Keratinocyte (primary cell): ENCODE measurements at regions not wholly inside any gene's neighbourhood (a gene's known extent, or its start where the extent isn't known, plus 50 kb on each side); places are given as distances from the start of the nearest gene placed in this dataset.

Experiments
- DNase-seq: peaks from one replicate; pipeline ENCODE4 v3.0.0-alpha.2; 2011; ENCODE audit warnings: low read depth, missing footprints, low spot score
- FAIRE-seq: peaks from 2 replicates; lab custom pipeline; 2011; peaks lifted over from hg19 to GRCh38; lab: Jason Lieb, UNC
- H2AFZ ChIP-seq: 2 replicates; pipeline ENCODE4 v1.6.0; 2012; ENCODE audit warnings: low read length, control low read depth, inconsistent platforms; ENCODE audit not compliant: control insufficient read depth
- H3K27ac ChIP-seq: 2 replicates; pipeline ENCODE4 v1.5.1; 2011; ENCODE audit warnings: low read length; ENCODE audit not compliant: control insufficient read depth, insufficient read depth
- H3K27me3 ChIP-seq: 3 replicates; pipeline ENCODE4 v1.6.0; 2011; ENCODE audit warnings: low read length; ENCODE audit not compliant: control insufficient read depth, insufficient read depth; ENCODE audit errors: extremely low read depth
- H3K36me3 ChIP-seq, 2 experiments: 2 replicates in 1 of 2; 3 replicates in 1 of 2; pipeline ENCODE4 v1.5.1; 2011; ENCODE audit warnings: low read length in 2 of 2, mild to moderate bottlenecking in 1 of 2; ENCODE audit not compliant: control insufficient read depth in 2 of 2, insufficient read depth in 2 of 2; ENCODE audit errors: extremely low read depth in 1 of 2
- H3K4me1 ChIP-seq: 3 replicates; pipeline ENCODE4 v1.5.1; 2011; ENCODE audit warnings: low read length; ENCODE audit not compliant: control insufficient read depth, insufficient read depth; ENCODE audit errors: extremely low read depth
- H3K4me2 ChIP-seq: 3 replicates; pipeline ENCODE4 v1.6.0; 2011; ENCODE audit warnings: low read depth, low read length; ENCODE audit not compliant: control insufficient read depth, insufficient read depth; ENCODE audit errors: extremely low read depth
- H3K4me3 ChIP-seq, 3 experiments: fragments of 200-600 bp in 1 of 3; sonication (generic) in 1 of 3; 2 replicates in 2 of 3; 3 replicates in 1 of 3; pipeline ENCODE4 v1.5.1; 2011 to 2016; ENCODE audit warnings: low read length in 3 of 3, mild to moderate bottlenecking in 3 of 3, control low read depth in 2 of 3, inconsistent platforms in 1 of 3, low read depth in 1 of 3, mixed read lengths in 1 of 3, mixed run types in 1 of 3, moderate library complexity in 1 of 3; ENCODE audit not compliant: control insufficient read depth in 2 of 3, insufficient read depth in 2 of 3; ENCODE audit errors: extremely low read depth in 1 of 3
- H3K79me2 ChIP-seq: 2 replicates; pipeline ENCODE4 v1.6.0; 2012; ENCODE audit warnings: low read length; ENCODE audit not compliant: control insufficient read depth, insufficient read depth
- H3K9ac ChIP-seq: 3 replicates; pipeline ENCODE4 v1.6.0; 2011; ENCODE audit warnings: low read length; ENCODE audit not compliant: control insufficient read depth, insufficient read depth; ENCODE audit errors: extremely low read depth
- H3K9me1 ChIP-seq: 3 replicates; pipeline ENCODE4 v1.6.0; 2011; ENCODE audit warnings: low read length; ENCODE audit not compliant: control insufficient read depth, insufficient read depth; ENCODE audit errors: extremely low read depth
- H3K9me3 ChIP-seq: 2 replicates; pipeline ENCODE4 v1.5.1; 2012; ENCODE audit warnings: low read depth, low read length; ENCODE audit not compliant: control insufficient read depth
- H4K20me1 ChIP-seq: 3 replicates; pipeline ENCODE4 v1.6.0; 2011; ENCODE audit warnings: low read length; ENCODE audit not compliant: control insufficient read depth, insufficient read depth; ENCODE audit errors: extremely low read depth
- CTCF ChIP-seq, 3 experiments: IDR thresholded peaks in 1 of 3; conservative IDR thresholded peaks in 1 of 3; optimal IDR thresholded peaks in 1 of 3; 2 replicates in 2 of 3; 3 replicates in 1 of 3; pipeline versions ENCODE3 to v1.5.1; 2011; ENCODE audit warnings: low read length in 3 of 3, mild to moderate bottlenecking in 3 of 3, moderate library complexity in 2 of 3, control low read depth in 1 of 3, inconsistent platforms in 1 of 3; ENCODE audit not compliant: insufficient read depth in 2 of 3; ENCODE audit errors: extremely low read depth in 1 of 3
- EZH2 ChIP-seq: IDR thresholded peaks from one replicate; pipeline ENCODE4 v1.6.1; 2012; ENCODE audit warnings: inconsistent platforms, mild to moderate bottlenecking, low read length, moderate library complexity
- dilution Hi-C: fragments of 300-500 bp; cut with MboI; formaldehyde crosslinking; loops from one replicate; pipeline ENCODE4 v1.7.0; 2020; ENCODE audit warnings: low sequenced_read_pairs; ENCODE audit not compliant: extremely low pct_ligation_motif_present

DNA sequence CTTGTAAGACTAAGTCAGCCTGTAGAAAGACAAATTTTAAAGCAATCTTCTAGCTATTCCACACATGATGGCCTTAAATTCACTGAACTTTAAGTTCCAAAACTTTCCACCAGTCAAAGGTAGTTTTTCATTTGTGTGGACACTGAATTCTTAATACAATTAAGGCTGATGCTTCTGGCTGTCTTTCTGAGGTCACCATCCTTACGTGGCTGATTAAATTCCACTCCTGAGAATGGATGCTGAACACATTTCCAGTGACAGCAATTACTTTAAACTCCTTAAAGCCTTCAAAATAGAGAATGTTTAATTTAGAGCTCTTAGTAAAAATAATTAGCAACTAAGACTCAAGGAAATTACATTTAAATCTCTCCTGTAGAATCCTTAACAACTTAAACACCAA is 142.6 kb upstream of the COL1A2 start:
- dilution Hi-C loops, result no loop called here
- no peak for DNase-seq

GRCh38 chr7:94252971-94253370 is 141.7 kb upstream of the COL1A2 start:
- Histone ChIP-seq H3K79me2 (no peaks in the 10 kb centered on the region), H3K27me3 (peaks cover 6% of the 10 kb centered on the region), H3K27ac (no peak overlapping the region), H3K36me3 (no peaks in the 10 kb centered on the region), H3K9ac (no peak overlapping the region), H3K4me2 (no peak overlapping the region), H3K4me1 (no peaks in the 10 kb centered on the region), H4K20me1 (no peaks in the 10 kb centered on the region), H3K9me3 (no peaks in the 10 kb centered on the region), H3K9me1 (no peaks in the 10 kb centered on the region), H2AFZ (no peak overlapping the region), H3K4me3 (no peak overlapping the region)
- no peak for TF ChIP-seq EZH2
- FAIRE-seq (no peak), DNase-seq (no peak)
- dilution Hi-C loops, result no loop called here

More for the DNA sequence above, 142.6 kb upstream of the COL1A2 start:
- Histone ChIP-seq H3K9me1 (no peaks in the 10 kb centered on the region), H3K9me3 (no peaks in the 10 kb centered on the region), H3K4me1 (no peaks in the 10 kb centered on the region), H3K4me2 (no peak overlapping the region), H3K27me3 (peaks cover 3% of the 10 kb centered on the region), H3K36me3 (no peaks in the 10 kb centered on the region), H3K9ac (no peak overlapping the region), H2AFZ (no peak overlapping the region), H3K4me3 (no peak overlapping the region), H3K27ac (no peak overlapping the region), H3K79me2 (no peaks in the 10 kb centered on the region), H4K20me1 (no peaks in the 10 kb centered on the region)
- no peak for TF ChIP-seq CTCF (optimal IDR thresholded peaks at IDR 0.05 in 1 of 3, IDR thresholded peaks at IDR 0.05 in 1 of 3, conservative IDR thresholded peaks at IDR 0.05 in 1 of 3; ENCODE audit: extremely low read depth in 1 of 3, insufficient read depth in 2 of 3, low read length in 3 of 3)
- no peak for TF ChIP-seq EZH2
- no peak for FAIRE-seq

GRCh38 chr7:94253686-94254085 is 141.0 kb upstream of the COL1A2 start:
- H2AFZ ChIP-seq, result no peak overlapping the region
- no peak for FAIRE-seq

More at GRCh38 chr7:94253686-94254085, 141.0 kb upstream of the COL1A2 start:
- no peak for DNase-seq
- dilution Hi-C loops, result no loop called here
- Histone ChIP-seq H3K9me3 (no peaks in the 10 kb centered on the region), H3K4me1 (no peaks in the 10 kb centered on the region), H4K20me1 (no peaks in the 10 kb centered on the region), H3K4me2 (no peak overlapping the region), H3K4me3 (no peak overlapping the region), H3K9me1 (no peaks in the 10 kb centered on the region), H3K36me3 (no peaks in the 10 kb centered on the region), H3K79me2 (no peaks in the 10 kb centered on the region), H3K27me3 (peaks cover 6% of the 10 kb centered on the region), H3K9ac (no peak overlapping the region), H3K27ac (no peak overlapping the region)
- TF ChIP-seq EZH2, result no peak
- no peak for TF ChIP-seq CTCF (optimal IDR thresholded peaks at IDR 0.05 in 1 of 3, IDR thresholded peaks at IDR 0.05 in 1 of 3, conservative IDR thresholded peaks at IDR 0.05 in 1 of 3; ENCODE audit: extremely low read depth in 1 of 3, insufficient read depth in 2 of 3, low read length in 3 of 3)
